GM21447 (cell line): ENCODE measurements at regions not wholly inside any gene's neighbourhood (a gene's known extent, or its start where the extent isn't known, plus 50 kb on each side); places are given as distances from the start of the nearest gene placed in this dataset.

ENCODE experiments used
- ATAC-seq: cut with Tn5 transposase; IDR thresholded peaks from one replicate; pipeline ENCODE4 v1.9.1; 2021; ENCODE audit not compliant: unreplicated experiment

DNA sequence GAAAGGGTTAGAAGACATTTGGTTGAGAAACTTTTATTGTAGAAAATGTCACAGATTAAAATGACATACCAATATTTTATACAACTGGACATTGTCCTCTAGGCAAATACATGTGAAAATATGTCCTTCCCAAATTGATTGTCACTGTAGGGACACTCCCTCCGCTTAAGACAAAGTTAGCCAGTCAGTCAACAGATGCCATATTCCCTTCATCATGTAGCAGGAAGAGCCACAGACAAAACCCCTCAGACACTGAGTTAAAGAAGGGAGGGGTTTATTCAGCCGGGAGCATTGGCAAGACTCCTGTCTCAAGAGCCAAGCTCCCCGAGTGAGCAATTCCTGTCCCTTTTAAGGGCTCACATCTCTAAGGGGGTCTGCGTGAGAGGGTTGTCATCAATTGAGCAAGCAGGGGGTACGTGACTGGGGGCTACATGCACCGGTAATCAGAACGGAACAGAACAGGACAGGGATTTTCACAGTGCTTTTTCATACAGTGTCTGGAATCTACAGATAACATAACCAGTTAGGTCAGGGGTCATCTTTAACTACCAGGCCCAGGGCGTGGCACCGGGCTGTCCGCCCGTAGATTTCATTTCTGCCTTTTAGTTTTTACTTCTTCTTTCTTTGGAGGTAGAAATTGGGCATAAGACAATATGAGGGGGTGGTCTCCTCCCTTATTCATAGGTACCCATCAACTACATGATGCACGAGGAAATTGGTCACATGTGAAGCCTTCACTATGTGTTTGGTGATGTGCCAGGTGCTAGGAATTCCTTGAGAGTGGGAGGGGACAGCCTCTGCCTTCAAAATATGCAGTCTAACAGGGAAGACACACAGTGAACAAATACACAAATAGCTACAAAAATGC lies 155.7 kb upstream of the CDYL start:
- no peak for ATAC-seq

DNA sequence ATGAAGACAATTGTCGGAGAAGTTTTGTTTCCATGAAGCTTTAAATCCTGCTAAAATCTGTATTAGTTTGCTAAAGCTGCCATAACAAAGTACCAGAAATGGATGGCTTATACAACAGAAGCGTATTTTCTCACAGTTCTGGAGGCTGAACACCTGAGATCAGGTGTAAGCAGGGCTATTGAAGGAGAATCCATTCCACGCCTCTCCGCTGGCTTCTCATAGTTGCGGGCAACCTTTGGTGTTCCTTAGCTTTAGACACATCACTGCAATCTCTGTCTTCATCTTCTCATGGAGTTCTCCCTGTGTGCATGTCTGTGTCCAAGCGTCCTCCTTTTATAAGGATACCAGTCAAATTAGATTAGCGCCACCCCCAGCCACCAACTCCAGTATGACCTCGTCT lies 159.9 kb upstream of the CDYL start:
- ATAC-seq = no peak

DNA sequence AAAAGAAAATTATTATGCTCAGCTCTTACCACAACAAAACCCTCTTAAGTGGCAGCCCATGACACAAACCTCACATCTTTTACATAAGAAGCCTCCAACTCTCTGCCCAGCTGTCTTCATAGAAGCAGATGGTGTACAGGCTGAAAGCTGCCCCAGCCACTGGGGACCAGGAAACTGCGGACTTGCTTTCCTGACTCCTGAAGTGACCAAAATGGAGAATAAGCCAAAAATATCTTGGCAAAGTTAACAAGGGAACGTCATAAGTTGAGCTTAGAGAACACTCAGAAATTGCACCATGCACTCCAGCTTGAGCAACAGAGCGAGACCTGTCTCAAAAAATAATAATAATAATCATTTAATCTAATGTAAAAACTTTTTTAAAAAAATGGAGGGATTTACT lies 160.3 kb upstream of the CDYL start:
- ATAC-seq = no peak

DNA sequence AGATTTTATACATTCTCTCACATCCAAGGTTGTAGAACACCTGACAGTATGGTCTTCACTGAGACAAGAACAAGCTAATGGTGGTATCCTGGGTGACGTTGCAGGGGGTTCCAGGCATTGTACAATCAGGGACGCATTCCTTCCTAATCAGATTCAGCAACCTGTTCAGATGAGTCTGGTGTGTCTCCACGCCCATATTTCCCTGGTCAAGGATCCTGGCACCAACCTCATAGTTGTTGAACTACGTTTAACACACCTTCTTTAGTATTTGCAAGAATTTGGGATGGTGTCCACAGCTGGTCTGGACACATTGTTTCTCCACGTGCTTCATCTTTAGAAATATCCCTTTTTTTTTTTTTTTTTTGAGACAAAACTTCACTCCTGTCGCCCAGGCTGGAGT lies 161.0 kb upstream of the CDYL start:
- no peak for ATAC-seq

DNA sequence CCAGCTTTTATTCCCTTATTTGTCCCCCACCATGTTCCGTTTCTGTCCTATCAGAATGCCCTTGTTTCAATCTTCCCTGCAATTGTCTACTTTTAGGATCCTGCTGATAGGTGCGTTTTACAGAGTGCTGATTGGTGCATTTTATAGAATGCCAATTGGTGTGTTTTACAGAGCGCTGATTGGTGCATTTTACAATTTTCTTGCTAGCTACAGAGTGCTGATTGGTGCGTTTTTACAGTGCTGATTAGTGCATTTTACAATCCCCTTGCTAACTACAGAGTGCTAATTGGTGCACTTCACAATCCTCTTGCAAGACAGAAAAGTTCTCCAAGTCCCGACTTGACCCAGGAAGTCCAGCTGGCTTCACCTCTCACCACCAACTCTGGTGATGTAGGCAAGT lies 161.6 kb upstream of the CDYL start:
- ATAC-seq = no peak

DNA sequence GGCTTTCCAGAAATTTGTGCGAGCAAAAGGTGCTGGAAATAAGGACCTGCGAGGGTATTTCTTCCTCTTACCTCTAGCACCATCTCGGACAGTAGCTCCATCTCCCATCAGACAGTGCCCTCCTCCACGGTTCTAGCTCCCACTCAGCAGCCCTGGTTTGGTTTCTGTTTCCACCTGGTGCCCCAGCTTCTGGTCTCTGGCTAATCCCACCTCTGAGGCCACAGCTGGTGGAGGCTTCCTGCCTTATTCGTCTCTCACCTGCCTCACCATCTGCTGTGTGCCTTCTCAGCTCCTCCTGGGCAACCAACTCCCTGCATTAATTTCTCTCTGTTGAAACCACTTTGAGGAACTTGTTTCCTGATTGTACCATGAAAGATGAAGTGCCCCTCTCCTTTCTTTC lies 162.4 kb upstream of the CDYL start:
- ATAC-seq = no peak

DNA sequence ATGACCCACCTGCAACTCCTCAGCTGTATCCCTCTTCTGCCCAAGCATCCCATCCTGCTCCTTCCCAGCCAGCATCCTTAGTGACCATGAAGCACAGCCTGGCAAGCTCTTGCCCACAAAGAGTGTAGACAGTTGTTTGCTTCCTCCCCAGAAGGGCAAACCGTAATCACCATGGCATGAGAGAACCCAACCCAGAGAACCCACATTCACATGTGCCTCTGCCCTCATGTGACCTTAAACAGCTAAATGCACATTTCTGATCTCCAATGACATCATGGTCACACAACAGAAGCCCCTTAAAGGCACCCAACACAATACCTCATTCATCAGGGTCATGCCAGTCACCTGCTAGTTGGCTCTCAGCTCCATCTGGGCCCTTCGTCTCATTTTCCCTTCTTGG lies 162.8 kb upstream of the CDYL start:
- ATAC-seq = no peak

DNA sequence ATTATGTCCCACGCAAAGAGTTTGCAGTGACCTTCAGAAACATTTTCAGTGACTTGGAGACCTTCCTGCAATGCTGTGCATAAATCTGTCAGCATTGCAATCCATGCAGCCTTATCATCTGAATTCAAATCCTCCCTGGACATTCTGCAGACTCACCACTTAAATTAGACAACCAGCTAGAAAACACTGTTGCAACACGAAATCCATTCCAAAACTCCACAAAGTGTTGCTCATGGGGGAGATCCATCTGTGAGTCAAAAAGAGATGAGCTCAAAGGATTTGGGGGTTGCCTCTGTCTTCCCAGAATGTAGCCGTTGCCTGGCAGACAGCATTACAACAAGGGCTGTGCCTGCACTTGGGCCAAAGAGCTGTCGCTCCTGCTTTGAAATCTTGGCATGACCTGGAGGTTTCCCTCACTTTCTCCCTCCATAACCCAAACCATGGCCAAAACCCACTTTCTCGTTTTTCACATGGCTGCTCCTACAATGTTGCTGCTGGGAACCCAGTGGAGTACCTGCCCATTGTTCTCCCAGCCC lies 163.5 kb upstream of the CDYL start:
- ATAC-seq = no peak

DNA sequence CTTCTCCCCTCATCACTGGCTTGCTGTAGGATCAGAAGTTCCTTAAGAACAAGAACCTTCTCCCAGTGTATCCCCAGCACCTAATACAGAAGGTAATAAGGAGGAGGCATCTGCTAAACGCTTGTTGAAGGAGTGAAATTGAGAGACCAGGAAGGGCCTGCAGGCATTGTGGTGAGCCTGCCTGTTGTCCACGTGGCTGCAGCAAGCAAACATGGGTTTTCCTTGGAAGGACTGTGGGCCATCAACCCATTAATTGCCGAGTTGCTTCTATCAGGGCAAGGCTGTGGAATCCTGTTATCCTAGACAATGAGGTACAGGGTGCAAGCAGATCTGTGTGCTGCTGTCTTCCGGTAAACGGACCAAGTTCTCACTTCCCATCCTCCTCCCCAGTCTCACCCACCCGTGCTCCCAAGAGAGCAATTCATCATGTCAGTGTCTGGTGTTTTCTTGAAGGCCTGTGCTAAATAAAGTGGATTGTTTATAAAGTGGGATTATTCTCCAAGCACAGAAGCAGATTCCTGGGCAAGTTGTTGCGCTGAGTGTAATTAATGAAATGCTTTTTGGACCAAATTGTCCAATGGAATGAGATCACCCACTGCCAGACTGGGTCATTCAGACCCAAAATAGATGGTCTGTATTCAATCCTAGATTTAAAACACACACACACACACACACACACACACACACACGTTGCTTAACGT lies 164.6 kb upstream of the CDYL start:
- no peak for ATAC-seq

DNA sequence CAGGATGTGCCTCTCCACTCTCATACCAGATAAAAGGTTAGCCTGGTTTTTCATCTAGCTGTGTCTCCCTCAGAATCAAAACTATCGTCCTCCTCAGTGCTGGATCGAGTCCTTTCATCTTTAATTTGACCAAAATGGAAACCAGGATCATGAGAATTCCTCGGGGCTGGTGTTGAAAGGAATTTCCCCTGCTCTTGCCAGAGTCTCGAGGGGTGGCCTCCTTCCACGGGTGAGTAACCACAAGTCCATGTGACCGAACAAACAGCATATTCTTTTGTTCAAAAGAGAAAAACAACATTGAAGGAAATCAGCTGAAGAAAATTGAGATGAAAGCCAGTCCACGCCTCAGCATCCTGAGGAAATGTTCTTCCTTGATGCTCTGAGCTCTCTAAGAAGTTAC lies 165.9 kb upstream of the CDYL start:
- ATAC-seq = no peak

DNA sequence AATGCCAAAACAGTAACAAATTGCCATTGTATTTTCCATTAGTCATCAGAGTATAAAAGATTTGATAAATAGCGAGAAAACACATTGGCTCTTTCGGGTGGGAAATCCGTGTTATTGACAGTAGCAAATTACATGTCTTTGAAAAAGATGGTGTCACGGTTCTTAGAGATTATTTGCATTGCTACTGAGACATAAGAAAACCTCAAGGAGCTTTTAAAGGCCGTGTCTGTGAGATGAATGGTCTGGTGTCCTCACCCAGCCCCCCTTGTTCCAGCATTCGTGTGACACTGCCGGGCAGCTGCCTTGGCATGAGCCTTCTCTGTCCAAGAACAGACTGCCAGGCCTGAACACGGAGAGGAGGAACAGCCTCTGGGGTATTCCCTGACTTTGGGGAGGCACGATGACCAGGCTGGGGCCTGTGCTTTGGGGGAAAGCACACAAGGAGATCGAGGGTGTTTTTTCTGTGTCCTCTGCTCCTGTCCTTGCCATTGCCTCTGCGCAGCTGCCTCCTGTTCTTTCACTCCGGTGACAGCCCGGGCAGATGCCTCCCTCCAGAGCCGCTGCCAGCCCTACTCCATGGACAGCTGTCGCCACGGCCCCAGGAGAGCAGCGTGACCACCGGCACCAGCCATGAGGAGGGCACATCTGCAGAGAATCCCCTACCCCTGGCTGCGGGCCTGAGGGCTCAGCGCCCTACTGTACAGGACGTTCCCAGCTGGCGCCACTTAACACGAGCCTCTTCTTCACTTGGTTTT lies 167.7 kb upstream of the CDYL start:
- ATAC-seq = no peak

DNA sequence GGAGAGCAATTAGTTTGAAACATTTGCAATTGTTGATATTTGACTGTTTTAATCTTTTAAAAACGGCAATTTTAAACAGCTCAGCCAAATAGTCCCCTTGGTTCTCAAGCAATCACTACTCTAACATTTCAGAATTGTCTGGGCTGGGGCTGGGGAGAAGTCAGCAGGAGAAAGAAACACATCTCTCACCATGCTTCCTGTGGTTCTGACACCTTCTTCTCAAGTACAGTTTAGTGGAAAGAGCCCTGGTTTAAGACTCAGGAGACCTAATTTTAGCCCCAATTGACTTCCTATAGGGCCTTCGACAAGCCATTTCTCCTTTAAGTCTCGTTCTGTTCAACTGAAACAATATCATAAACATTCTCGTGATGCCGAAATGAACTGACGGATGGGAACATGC lies 168.4 kb upstream of the CDYL start:
- ATAC-seq = no peak

DNA sequence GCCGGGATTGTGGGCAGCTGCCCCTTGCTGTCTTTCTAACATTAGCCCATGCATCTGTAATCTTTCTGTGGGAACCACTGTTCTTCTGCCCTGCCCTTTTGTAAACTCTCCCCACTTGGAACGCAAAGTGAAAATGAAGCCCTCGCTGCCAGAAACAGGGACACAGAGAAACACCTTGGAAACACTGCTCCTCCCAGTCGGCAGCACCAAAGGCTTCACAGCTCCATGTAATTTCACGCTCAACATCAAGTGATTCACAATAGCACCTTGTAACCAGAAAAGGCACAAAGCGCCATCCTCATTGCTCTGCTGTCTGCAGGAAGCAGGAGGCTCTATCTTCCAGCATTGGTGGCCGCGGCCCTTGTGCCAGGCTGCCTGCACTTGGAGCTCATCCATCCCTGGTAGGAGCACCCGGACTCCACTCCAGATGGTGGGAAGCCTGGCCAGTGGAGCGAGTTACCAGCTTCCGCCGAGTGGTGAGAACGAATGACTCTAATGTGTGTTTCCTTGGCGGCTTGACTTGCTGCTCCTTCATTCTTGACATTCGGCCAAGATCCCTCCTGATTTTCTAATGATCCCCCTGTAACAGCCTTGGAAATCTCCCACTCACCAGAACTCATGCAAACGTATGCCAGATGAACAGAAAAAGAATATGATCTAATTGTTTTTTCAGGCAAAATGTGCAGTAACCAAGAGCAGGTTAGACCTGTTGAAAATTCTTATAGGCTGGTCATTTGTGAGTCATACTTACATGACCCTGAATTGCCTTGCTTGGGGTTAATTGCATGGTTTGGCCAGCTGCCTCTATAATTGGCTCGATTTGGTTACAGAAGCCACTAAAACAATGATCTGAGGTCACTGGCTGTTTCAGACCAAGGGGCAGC lies 169.1 kb upstream of the CDYL start:
- ATAC-seq = no peak

DNA sequence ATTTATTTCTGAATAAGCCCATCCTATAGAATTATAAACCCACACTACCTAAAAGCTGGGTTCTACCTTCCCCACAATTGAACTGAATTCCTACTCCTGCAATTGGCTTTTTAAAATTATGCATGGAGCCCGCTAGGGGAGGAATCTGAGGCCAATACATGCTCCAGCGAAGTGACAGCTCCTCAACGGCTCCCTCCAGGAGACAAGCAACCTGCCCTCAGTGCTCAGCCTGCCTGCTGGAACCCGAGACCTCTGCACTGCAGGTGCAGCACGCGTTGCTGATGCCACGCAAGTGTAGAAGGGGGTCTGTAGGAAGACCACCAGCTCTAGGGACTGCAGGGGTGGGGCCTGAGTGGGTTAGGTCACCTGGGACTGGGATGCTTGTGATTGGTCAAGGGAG lies 170.2 kb upstream of the CDYL start:
- ATAC-seq = no peak

DNA sequence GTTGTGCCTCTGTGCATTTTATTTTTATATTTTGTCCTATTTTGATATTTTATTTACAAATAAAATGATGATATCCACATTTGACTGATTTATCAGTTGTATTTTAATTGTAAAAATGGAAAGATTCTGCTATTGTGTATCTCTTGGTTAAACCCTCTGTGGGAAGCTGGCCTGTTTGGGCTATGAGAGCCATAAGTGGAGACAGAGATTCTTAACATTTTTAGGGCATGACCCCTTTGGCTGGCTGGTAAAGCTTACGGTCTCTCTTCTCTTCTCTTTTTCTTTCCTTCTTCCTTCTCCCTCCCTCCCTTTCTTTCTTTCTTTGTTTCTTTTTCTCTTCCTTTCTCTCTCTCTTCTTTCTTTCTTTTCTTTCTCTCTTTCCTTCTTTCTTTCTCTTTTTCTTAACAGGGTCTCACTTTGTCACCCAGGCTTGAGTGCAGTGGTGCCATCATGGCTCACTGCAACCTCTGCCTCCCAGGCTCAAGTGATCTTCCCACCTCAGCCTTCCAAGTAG lies 172.3 kb upstream of the CDYL start:
- ATAC-seq = no peak

DNA sequence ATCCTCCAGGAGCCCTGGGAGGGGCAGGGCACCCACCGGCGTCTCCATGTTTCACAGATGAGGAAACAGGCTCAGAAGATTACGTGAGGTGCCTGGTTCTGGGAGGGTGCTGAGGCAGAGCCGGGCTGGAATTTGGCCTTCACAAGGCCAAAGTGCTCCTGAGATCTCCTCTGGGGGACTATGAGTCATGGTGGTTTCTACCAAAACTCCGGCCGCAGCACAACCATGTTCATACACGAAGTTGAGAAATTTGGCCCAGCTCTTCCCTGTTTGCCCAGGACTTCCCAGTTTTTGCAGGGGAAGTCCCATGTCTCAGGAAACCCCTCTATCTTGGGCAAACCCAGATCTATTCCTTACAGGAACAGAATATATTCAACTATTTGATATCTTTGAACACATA lies 172.9 kb upstream of the CDYL start:
- no peak for ATAC-seq

DNA sequence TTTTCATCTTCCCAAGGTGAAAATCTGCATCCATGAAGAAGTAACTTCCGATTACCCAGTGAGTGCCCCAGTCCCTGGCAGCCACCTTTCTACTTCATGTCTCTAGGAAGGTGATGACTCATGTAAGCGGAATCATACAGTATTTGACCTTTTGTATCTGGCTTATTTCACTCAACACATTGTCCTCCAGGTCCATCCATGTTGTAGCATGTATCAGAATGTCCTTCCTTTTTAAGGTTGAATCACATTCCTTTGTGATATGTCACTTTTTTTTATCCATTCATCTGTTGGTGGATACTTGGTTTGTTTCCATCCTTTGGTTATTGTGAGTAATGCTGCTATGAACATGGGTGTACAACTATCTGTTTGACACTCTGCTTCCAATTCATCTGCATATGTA lies 176.3 kb upstream of the CDYL start:
- no peak for ATAC-seq

DNA sequence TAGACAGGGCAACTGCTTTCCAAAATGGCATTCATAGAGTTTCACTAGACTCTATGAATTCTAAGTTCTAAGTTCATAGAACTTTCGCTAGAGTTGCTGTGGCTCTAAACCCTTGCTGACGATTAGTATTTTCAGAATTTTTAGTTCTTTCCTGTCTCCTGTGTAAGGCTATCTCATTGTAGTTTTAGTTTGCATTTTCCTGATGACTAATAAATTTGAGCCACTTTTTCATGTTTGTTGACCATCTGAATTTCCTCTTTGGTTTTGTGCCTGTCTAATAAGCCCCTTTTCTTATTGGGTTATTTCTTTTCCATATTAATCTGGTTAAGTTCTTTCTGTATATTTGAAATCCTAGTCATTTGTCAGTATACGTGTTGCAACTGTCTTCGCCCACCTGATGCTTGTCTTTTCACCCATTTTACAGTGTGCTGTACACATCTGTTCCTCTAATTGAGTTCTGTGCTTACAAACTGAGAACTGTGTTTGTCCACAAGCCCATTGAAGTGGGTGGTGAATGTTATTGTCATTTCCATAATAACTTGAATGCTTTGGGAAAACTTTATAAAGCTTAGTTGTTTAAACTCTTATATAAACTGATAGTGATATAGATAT lies 177.7 kb upstream of the CDYL start:
- no peak for ATAC-seq

DNA sequence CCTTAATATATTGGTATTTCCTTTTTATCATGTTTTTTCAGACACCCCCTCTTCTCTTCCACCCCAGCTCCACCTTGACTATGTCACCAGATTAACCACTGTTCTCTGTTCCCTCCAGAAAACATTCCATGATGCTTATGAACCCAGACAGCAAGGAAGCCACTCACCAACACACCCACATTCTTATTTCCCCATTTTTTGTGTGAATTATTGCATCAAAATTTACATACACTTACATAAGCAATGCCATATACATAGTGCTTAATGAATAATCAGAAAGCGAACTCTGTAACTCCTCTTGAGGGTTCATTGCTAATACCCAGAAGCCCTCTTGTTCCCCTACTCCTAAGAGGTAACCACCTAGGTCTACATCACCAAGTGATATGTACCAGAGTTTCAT lies 182.3 kb upstream of the CDYL start:
- no peak for ATAC-seq

DNA sequence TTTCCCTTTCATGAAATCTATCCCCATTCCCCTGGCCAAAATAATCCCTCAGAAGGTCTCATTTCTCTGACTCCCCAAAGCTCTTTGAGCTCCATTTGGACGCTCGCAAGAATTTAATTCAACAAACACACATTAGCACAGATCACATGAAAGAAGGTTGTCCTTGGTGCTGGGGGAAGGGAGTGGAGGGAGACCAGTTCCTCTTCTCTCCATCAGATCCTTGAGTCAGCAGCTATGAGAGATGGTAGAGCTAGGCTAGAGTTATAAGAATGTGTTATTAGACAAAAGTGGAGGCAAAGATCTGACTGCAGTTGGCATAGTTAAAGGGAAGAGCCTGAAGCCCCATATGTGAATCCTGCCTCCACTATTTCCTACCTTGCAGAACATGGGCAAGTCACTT lies 184.2 kb upstream of the CDYL start:
- no peak for ATAC-seq
